GM12878 (cell line): ENCODE measurements at regions not wholly inside any gene's neighbourhood (a gene's known extent, or its start where the extent isn't known, plus 50 kb on each side); places are given as distances from the start of the nearest gene placed in this dataset.

Experiments used
- ATAC-seq: fragments of 200-7000 bp; cut with Tn5 transposase; 3 replicates; pipeline ENCODE4 v1.9.1; 2020; ENCODE audit warnings: mild to moderate bottlenecking, moderate library complexity
- BruUV-seq: library from RNA; stranded (reverse); fragments of 400-500 nt; replicated peaks from 2 replicates; lab custom pipeline; 2021; lab: Mats Ljungman, UMichigan
- CTCF ChIA-PET: fragments of 300-600 bp; sonication (Branson Sonifier 250); formaldehyde crosslinking; extraction: SDS; loops from one replicate; lab custom pipeline; 2021; ENCODE audit warnings: inconsistent platforms; lab: Yijun Ruan, JAX
- POLR2A ChIA-PET: fragments of 350-600 bp; formaldehyde crosslinking; extraction: SDS; loops from one replicate; lab custom pipeline; 2021; ENCODE audit warnings: inconsistent platforms; lab: Charles Lee
- RAD21 ChIA-PET: fragments of 300-600 bp; sonication (Branson Sonifier 250); formaldehyde crosslinking; loops from one replicate; lab custom pipeline; 2023; ENCODE audit warnings: antibody characterized with exemption; ENCODE audit not compliant: unreplicated experiment; lab: Charles Lee
- SMC1A ChIA-PET: fragments of 300-600 bp; sonication (Branson Sonifier 250); formaldehyde crosslinking; loops from one replicate; lab custom pipeline; 2023; ENCODE audit not compliant: unreplicated experiment, uncharacterized antibody; lab: Charles Lee
- DNase-seq: peaks from one replicate; pipeline ENCODE4 v3.0.0-alpha.2; 2011; ENCODE audit warnings: low read depth, low spot score
- FAIRE-seq: peaks from 3 replicates; lab custom pipeline; 2011; peaks lifted over from hg19 to GRCh38; lab: Jason Lieb, UNC
- H2AFZ ChIP-seq: 2 replicates; pipeline ENCODE4 v1.6.0; 2011; ENCODE audit warnings: low read depth, low read length, control low read depth; ENCODE audit not compliant: control insufficient read depth
- H3K27ac ChIP-seq: 2 replicates; pipeline ENCODE4 v1.5.1; 2011; ENCODE audit warnings: control low read depth; ENCODE audit not compliant: control insufficient read depth, insufficient read depth
- H3K27me3 ChIP-seq, 2 experiments: replicated peaks in 1 of 2; 2 replicates each; pipeline versions ENCODE4 v1.6.0 to v1.6.1; 2011; ENCODE audit warnings: low read length in 1 of 2; ENCODE audit not compliant: control insufficient read depth in 2 of 2, insufficient read depth in 2 of 2
- H3K36me3 ChIP-seq, 2 experiments: 2 replicates each; pipeline ENCODE4 v1.5.1; 2011; ENCODE audit warnings: low read length in 1 of 2; ENCODE audit not compliant: control insufficient read depth in 2 of 2, insufficient read depth in 2 of 2
- H3K4me1 ChIP-seq: 2 replicates; pipeline ENCODE4 v1.6.1; 2011; ENCODE audit warnings: mild to moderate bottlenecking, low read length, moderate library complexity, mixed read lengths; ENCODE audit not compliant: control insufficient read depth, insufficient read depth
- H3K4me2 ChIP-seq: 2 replicates; pipeline ENCODE4 v1.6.0; 2011; ENCODE audit warnings: control low read depth; ENCODE audit not compliant: control insufficient read depth, insufficient read depth
- H3K4me3 ChIP-seq: fragments of 200-600 bp; sonication (generic); 2 replicates; pipeline ENCODE4 v1.5.1; 2016
- H3K79me2 ChIP-seq: 2 replicates; pipeline ENCODE4 v1.6.0; 2011; ENCODE audit warnings: low read length; ENCODE audit not compliant: control insufficient read depth, insufficient read depth
- H3K9ac ChIP-seq: 2 replicates; pipeline ENCODE4 v1.8.0; 2011; ENCODE audit warnings: low read length, control low read depth, mixed read lengths; ENCODE audit not compliant: control insufficient read depth, insufficient read depth
- H3K9me3 ChIP-seq: replicated peaks from 3 replicates; pipeline ENCODE4 v1.5.1; 2011; ENCODE audit warnings: mild to moderate bottlenecking, low read length; ENCODE audit not compliant: control insufficient read depth, insufficient read depth
- H4K20me1 ChIP-seq: 2 replicates; pipeline ENCODE4 v1.6.0; 2011; ENCODE audit not compliant: control insufficient read depth, insufficient read depth
- GABPA ChIP-seq: IDR thresholded peaks from 2 replicates; pipeline ENCODE4 v1.6.1; 2014; ENCODE audit warnings: antibody characterized with exemption, low read depth, mild to moderate bottlenecking, inconsistent platforms
- JUND ChIP-seq: IDR thresholded peaks from 2 replicates; pipeline ENCODE4 v1.6.1; 2012; ENCODE audit warnings: low read depth, mild to moderate bottlenecking, low read length, improper control_type of control experiment, moderate library complexity
- KLF5 ChIP-seq: fragments of 450-650 bp; IDR thresholded peaks from 2 replicates; pipeline ENCODE4 v1.6.1; 2014; ENCODE audit warnings: mild to moderate bottlenecking; ENCODE audit not compliant: partially characterized antibody
- YBX1 ChIP-seq: fragments of 450-650 bp; IDR thresholded peaks from 2 replicates; pipeline ENCODE4 v1.6.1; 2016; ENCODE audit warnings: antibody characterized with exemption
- YY1 ChIP-seq: IDR thresholded peaks from 2 replicates; pipeline ENCODE4 v1.6.1; 2011; ENCODE audit warnings: low read depth, mild to moderate bottlenecking, low read length
- WGBS: methylation state at CpG from one replicate; pipeline ENCODE4 v1.1.6; 2016; ENCODE audit warnings: low lambda C conversion rate; ENCODE audit not compliant: insufficient replicate concordance, insufficient coverage; ENCODE audit errors: missing lambda C conversion rate; 5-methylcytosine and 5-hydroxymethylcytosine counted together
- in situ Hi-C: fragments of 300-500 bp; cut with MboI; formaldehyde crosslinking; loops from 9 replicates; pipeline ENCODE4 v1.14.3; 2018; ENCODE audit warnings: mixed read lengths
- intact Hi-C: fragments of 100-400 bp; cut with micrococcal nuclease; formaldehyde crosslinking; loops from one replicate; pipeline ENCODE4 v1.14.2; 2022; ENCODE audit not compliant: unreplicated experiment
- TF ChIP-seq, protein P1 (sequence below): fragments of 450-650 bp; IDR thresholded peaks from 2 replicates; pipeline ENCODE4 v1.6.1; 2017; ENCODE audit warnings: antibody characterized with exemption, mild to moderate bottlenecking, moderate library complexity

- BruUV-seq, result no TSS peak
- Histone ChIP-seq H4K20me1 (no peaks in the 10 kb centered on the region), H3K9ac (no peak overlapping the region), H2AFZ (no peak overlapping the region), H3K79me2 (no peaks in the 10 kb centered on the region), H3K4me2 (no peak overlapping the region), H3K9me3 (no peaks in the 10 kb centered on the region), H3K4me3 (no peak overlapping the region), H3K27ac (no peak overlapping the region), H3K4me1 (no peaks in the 10 kb centered on the region), H3K27me3 (no peaks in the 10 kb centered on the region; a peak in 1 of 4 replicates), H3K36me3 (no peaks in the 10 kb centered on the region)
- ATAC-seq (no peak), FAIRE-seq (no peak), DNase-seq (no peak)
- ChIA-PET CTCF (no interaction called here), RAD21 (no interaction called here), POLR2A (no interaction called here), SMC1A (no interaction called here)
- intact Hi-C loops, result no loop called here
- no peak for TF ChIP-seq JUND
- in situ Hi-C loops, result no loop called here
- WGBS, result 0% methylated on average over 3 of the region's 3 CpGs
Measured at GRCh38 chr2:200146501-200146900, 160.0 kb upstream of the SPATS2L start.

DNA sequence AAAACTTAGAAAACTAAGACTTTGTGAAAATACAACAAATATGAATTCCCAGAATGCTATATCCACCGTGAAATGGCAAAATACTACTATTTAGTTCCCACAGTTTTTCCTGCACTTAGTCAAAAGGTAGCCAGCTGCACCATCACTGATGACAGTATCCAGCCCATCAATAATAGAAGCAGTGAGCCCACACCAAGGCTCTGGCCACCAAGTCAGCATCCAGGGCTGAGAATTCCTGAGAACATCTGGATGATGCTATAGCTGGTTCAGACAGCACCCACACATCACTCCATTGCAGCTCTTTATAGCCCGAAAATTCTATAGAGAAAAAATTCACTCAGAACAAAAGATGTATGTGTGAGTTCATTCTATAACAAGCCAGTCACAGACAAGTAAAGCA, 159.1 kb upstream of the SPATS2L start:
- Histone ChIP-seq H3K4me3 (no peak overlapping the region), H3K27me3 (no peaks in the 10 kb centered on the region; a peak in 1 of 4 replicates), H3K36me3 (no peaks in the 10 kb centered on the region), H4K20me1 (no peaks in the 10 kb centered on the region), H3K4me2 (no peak overlapping the region), H3K79me2 (no peaks in the 10 kb centered on the region), H3K9ac (no peak overlapping the region), H3K4me1 (no peaks in the 10 kb centered on the region), H3K27ac (no peak overlapping the region), H3K9me3 (no peaks in the 10 kb centered on the region), H2AFZ (no peak overlapping the region)
- ChIA-PET SMC1A (interaction anchor here (1.1 kb wide), 1 partner anchor 11 kb away, joined by 3 read pairs; no protein-coding TSS in a partner anchor), CTCF (no interaction called here), POLR2A (no interaction called here), RAD21 (no interaction called here)
- intact Hi-C loops (no loop called here), in situ Hi-C loops (no loop called here)
- ATAC-seq (no peak), DNase-seq (no peak), FAIRE-seq (no peak)
- WGBS, result 22% methylated on average over 2 of the region's 2 CpGs
- no TSS peak for BruUV-seq
- TF ChIP-seq KLF5 (no peak), GABPA (no peak), YBX1 (no peak), YY1 (no peak)
- TF ChIP-seq, protein P1, sequence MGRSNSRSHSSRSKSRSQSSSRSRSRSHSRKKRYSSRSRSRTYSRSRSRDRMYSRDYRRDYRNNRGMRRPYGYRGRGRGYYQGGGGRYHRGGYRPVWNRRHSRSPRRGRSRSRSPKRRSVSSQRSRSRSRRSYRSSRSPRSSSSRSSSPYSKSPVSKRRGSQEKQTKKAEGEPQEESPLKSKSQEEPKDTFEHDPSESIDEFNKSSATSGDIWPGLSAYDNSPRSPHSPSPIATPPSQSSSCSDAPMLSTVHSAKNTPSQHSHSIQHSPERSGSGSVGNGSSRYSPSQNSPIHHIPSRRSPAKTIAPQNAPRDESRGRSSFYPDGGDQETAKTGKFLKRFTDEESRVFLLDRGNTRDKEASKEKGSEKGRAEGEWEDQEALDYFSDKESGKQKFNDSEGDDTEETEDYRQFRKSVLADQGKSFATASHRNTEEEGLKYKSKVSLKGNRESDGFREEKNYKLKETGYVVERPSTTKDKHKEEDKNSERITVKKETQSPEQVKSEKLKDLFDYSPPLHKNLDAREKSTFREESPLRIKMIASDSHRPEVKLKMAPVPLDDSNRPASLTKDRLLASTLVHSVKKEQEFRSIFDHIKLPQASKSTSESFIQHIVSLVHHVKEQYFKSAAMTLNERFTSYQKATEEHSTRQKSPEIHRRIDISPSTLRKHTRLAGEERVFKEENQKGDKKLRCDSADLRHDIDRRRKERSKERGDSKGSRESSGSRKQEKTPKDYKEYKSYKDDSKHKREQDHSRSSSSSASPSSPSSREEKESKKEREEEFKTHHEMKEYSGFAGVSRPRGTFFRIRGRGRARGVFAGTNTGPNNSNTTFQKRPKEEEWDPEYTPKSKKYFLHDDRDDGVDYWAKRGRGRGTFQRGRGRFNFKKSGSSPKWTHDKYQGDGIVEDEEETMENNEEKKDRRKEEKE, result no peak
